Endothelial cell of umbilical vein (primary cell): ENCODE measurements at regions not wholly inside any gene's neighbourhood (a gene's known extent, or its start where the extent isn't known, plus 50 kb on each side); places are given as distances from the start of the nearest gene placed in this dataset.

Experiments
- BruUV-seq: library from RNA; stranded (reverse); fragments of 400-500 nt; replicated peaks from 2 replicates; lab custom pipeline; 2021; lab: Mats Ljungman, UMichigan
- CTCF ChIA-PET: fragments of 300-600, 350-600 bp; sonication (Branson Sonifier 250); formaldehyde crosslinking; loops from one replicate; lab custom pipeline; 2021; ENCODE audit warnings: antibody characterized with exemption, inconsistent platforms; lab: Charles Lee
- POLR2A ChIA-PET: fragments of 300-600, 350-600 bp; sonication (Branson Sonifier 250); formaldehyde crosslinking; loops from one replicate; lab custom pipeline; 2021; ENCODE audit warnings: antibody characterized with exemption, inconsistent platforms; lab: Charles Lee
- DNase-seq: peaks from one replicate; pipeline ENCODE4 v3.0.0-alpha.2; 2011; ENCODE audit warnings: low read depth, low spot score
- FAIRE-seq: peaks from 2 replicates; lab custom pipeline; 2011; peaks lifted over from hg19 to GRCh38; lab: Jason Lieb, UNC
- H2AFZ ChIP-seq: 2 replicates; pipeline ENCODE4 v1.6.0; 2012; ENCODE audit warnings: low read depth, low read length, control low read depth, inconsistent platforms
- H3K27ac ChIP-seq: 2 replicates; pipeline ENCODE4 v1.5.1; 2011; ENCODE audit warnings: low read depth, mild to moderate bottlenecking, control low read depth, low read length, moderate library complexity; ENCODE audit not compliant: insufficient read depth
- H3K27me3 ChIP-seq, 2 experiments: 2 replicates each; pipeline versions ENCODE4 v1.6.0 to v1.6.1; 2011; ENCODE audit warnings: low read length in 2 of 2, mixed read lengths in 1 of 2; ENCODE audit not compliant: control insufficient read depth in 2 of 2, insufficient read depth in 2 of 2
- H3K36me3 ChIP-seq, 2 experiments: 2 replicates in 1 of 2; 3 replicates in 1 of 2; pipeline ENCODE4 v1.5.1; 2011; ENCODE audit warnings: low read length in 2 of 2, mild to moderate bottlenecking in 1 of 2, moderate library complexity in 1 of 2; ENCODE audit not compliant: control insufficient read depth in 2 of 2, insufficient read depth in 2 of 2; ENCODE audit errors: extremely low read depth in 1 of 2
- H3K4me1 ChIP-seq: 3 replicates; pipeline ENCODE4 v1.5.1; 2011; ENCODE audit warnings: mild to moderate bottlenecking, low read length; ENCODE audit not compliant: control insufficient read depth, insufficient read depth; ENCODE audit errors: extremely low read depth
- H3K4me2 ChIP-seq: 2 replicates; pipeline ENCODE4 v1.6.1; 2011; ENCODE audit warnings: low read length, control low read depth, mixed read lengths; ENCODE audit not compliant: insufficient read depth
- H3K4me3 ChIP-seq, 3 experiments: fragments of 200-600 bp in 1 of 3; sonication (generic), shearing (Covaris generic) in 1 of 3; replicated peaks in 1 of 3; 2 replicates each; pipeline ENCODE4 v1.5.1; 2011 to 2016; ENCODE audit warnings: control low read depth in 3 of 3, low read length in 3 of 3, mild to moderate bottlenecking in 2 of 3, inconsistent platforms in 1 of 3, low read depth in 1 of 3, moderate library complexity in 1 of 3; ENCODE audit not compliant: insufficient read depth in 1 of 3
- H3K79me2 ChIP-seq: 2 replicates; pipeline ENCODE4 v1.6.0; 2012; ENCODE audit warnings: low read length, inconsistent platforms; ENCODE audit not compliant: control insufficient read depth, insufficient read depth
- H3K9ac ChIP-seq: replicated peaks from 2 replicates; pipeline ENCODE3; 2011; ENCODE audit warnings: low read length, control low read depth; ENCODE audit not compliant: insufficient read depth; ENCODE audit errors: extremely low read depth
- H3K9me1 ChIP-seq: replicated peaks from 3 replicates; pipeline ENCODE4 v1.6.0; 2011; ENCODE audit warnings: mild to moderate bottlenecking, low read length; ENCODE audit not compliant: control insufficient read depth, insufficient read depth; ENCODE audit errors: extremely low read depth
- H3K9me3 ChIP-seq: replicated peaks from 2 replicates; pipeline ENCODE4 v1.5.1; 2012; ENCODE audit warnings: low read length, inconsistent platforms; ENCODE audit not compliant: control insufficient read depth, insufficient read depth
- H4K20me1 ChIP-seq: replicated peaks from 2 replicates; pipeline ENCODE3; 2011; ENCODE audit warnings: mild to moderate bottlenecking, low read length; ENCODE audit not compliant: control insufficient read depth, insufficient read depth; ENCODE audit errors: extremely low read depth
- EZH2 ChIP-seq: IDR thresholded peaks from 2 replicates; pipeline ENCODE4 v1.6.1; 2012; ENCODE audit warnings: borderline replicate concordance, low read depth, mild to moderate bottlenecking, moderate library complexity, low read length, inconsistent platforms; ENCODE audit not compliant: severe bottlenecking
- FOS ChIP-seq: IDR thresholded peaks from 2 replicates; pipeline ENCODE4 v1.6.1; 2011; ENCODE audit warnings: mild to moderate bottlenecking, low read length, moderate library complexity, borderline replicate concordance; ENCODE audit not compliant: insufficient read depth
- GATA2 ChIP-seq: IDR thresholded peaks from 2 replicates; pipeline ENCODE4 v1.7.0; 2011; ENCODE audit warnings: low read depth, mild to moderate bottlenecking, moderate library complexity, mixed read lengths, low read length; ENCODE audit not compliant: insufficient read length, insufficient read depth
- JUN ChIP-seq: IDR thresholded peaks from 2 replicates; pipeline ENCODE4 v1.6.1; 2011; ENCODE audit warnings: borderline replicate concordance, low read depth; ENCODE audit not compliant: insufficient read length, insufficient read depth
- MYC ChIP-seq: IDR thresholded peaks from one replicate; pipeline ENCODE4 v1.6.1; 2011; ENCODE audit warnings: mild to moderate bottlenecking, low read depth, low read length
- POLR2A ChIP-seq: IDR thresholded peaks from 2 replicates; pipeline ENCODE4 v1.6.1; 2012; ENCODE audit warnings: low read depth, mild to moderate bottlenecking, control low read depth, low read length
- POLR2AphosphoS5 ChIP-seq: IDR thresholded peaks from 2 replicates; pipeline ENCODE4 v1.6.1; 2012; ENCODE audit warnings: low read depth, mild to moderate bottlenecking, control low read depth, low read length, moderate library complexity; ENCODE audit not compliant: insufficient read depth
- dilution Hi-C: fragments of 300-500 bp; cut with MboI; formaldehyde crosslinking; loops from one replicate; pipeline ENCODE4 v1.15.0; 2019; ENCODE audit warnings: low sequenced_read_pairs; ENCODE audit not compliant: extremely low pct_ligation_motif_present
- intact Hi-C: fragments of 100-400 bp; cut with micrococcal nuclease; formaldehyde crosslinking; loops from one replicate; pipeline ENCODE4 v1.10.0; 2022
- TF ChIP-seq, protein P1 (sequence below): IDR thresholded peaks from 2 replicates; pipeline ENCODE4 v1.6.1; 2011; ENCODE audit not compliant: insufficient read depth, insufficient read length
- TF ChIP-seq, protein P2 (sequence below), 2 donors: IDR thresholded peaks; 1 replicate in 1 of 2; 2 replicates in 1 of 2; pipeline ENCODE4 v1.5.1; 2011; ENCODE audit warnings: low read length in 2 of 2, mild to moderate bottlenecking in 2 of 2, moderate library complexity in 2 of 2, control low read depth in 1 of 2, inconsistent platforms in 1 of 2, low read depth in 1 of 2; ENCODE audit not compliant: insufficient read depth in 1 of 2; ENCODE audit errors: extremely low read depth in 1 of 2

DNA sequence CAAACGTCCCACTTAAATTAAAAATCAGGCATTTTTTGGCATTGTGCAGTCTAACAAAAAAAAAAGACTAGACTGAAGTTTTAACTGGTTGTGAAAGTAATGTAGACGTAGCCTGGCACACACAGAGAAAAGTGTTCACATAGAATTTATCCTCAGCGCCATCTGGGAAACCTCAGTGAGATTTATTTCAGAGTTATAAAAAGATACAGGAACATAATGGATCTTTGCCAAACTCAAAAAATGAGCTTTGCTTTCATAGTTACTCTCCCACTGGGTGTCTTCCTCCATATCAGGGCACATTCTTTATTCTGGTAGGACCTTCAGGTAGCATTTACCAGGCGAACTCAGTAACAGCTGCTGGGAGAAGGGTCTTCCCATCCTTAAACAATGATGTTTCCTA, 532.4 kb upstream of the SALL3 start:
- dilution Hi-C loops (no loop called here), intact Hi-C loops (no loop called here)
- no TSS peak for BruUV-seq
- CTCF ChIA-PET: no interaction called here
- Histone ChIP-seq H3K4me2 (no peak overlapping the region), H3K9me1 (no peaks in the 10 kb centered on the region), H3K4me1 (no peaks in the 10 kb centered on the region), H3K27me3 (no peaks in the 10 kb centered on the region), H3K9me3 (peaks cover 5% of the 10 kb centered on the region), H3K9ac (no peak overlapping the region), H3K4me3 (no peak overlapping the region), H3K79me2 (no peaks in the 10 kb centered on the region), H2AFZ (no peak overlapping the region), H3K27ac (no peak overlapping the region), H4K20me1 (no peaks in the 10 kb centered on the region), H3K36me3 (no peaks in the 10 kb centered on the region)
- FAIRE-seq: no peak
- POLR2A ChIA-PET: no interaction called here
- TF ChIP-seq GATA2: no peak
- no peak for TF ChIP-seq EZH2
- TF ChIP-seq POLR2AphosphoS5: no peak
- TF ChIP-seq FOS: no peak
- no peak for TF ChIP-seq POLR2A
- TF ChIP-seq, protein P1, sequence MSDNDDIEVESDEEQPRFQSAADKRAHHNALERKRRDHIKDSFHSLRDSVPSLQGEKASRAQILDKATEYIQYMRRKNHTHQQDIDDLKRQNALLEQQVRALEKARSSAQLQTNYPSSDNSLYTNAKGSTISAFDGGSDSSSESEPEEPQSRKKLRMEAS: no peak
- no peak for TF ChIP-seq JUN
- TF ChIP-seq MYC: no peak
- TF ChIP-seq, protein P2, sequence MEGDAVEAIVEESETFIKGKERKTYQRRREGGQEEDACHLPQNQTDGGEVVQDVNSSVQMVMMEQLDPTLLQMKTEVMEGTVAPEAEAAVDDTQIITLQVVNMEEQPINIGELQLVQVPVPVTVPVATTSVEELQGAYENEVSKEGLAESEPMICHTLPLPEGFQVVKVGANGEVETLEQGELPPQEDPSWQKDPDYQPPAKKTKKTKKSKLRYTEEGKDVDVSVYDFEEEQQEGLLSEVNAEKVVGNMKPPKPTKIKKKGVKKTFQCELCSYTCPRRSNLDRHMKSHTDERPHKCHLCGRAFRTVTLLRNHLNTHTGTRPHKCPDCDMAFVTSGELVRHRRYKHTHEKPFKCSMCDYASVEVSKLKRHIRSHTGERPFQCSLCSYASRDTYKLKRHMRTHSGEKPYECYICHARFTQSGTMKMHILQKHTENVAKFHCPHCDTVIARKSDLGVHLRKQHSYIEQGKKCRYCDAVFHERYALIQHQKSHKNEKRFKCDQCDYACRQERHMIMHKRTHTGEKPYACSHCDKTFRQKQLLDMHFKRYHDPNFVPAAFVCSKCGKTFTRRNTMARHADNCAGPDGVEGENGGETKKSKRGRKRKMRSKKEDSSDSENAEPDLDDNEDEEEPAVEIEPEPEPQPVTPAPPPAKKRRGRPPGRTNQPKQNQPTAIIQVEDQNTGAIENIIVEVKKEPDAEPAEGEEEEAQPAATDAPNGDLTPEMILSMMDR (IDR thresholded peaks at IDR 0.05; ENCODE audit: extremely low read depth in 1 of 2, insufficient read depth in 1 of 2, low read depth in 1 of 2, low read length in 2 of 2): no peak
- no peak for DNase-seq
